HL-60 (cell line): ENCODE measurements at regions not wholly inside any gene's neighbourhood (a gene's known extent, or its start where the extent isn't known, plus 50 kb on each side); places are given as distances from the start of the nearest gene placed in this dataset.

Source experiments
- DNase-seq, 2 experiments: peaks; one replicate each; pipeline ENCODE4 v3.0.0-alpha.2; 2010 to 2020; ENCODE audit warnings: low read depth in 1 of 2, low spot score in 1 of 2
- H3K27ac ChIP-seq: fragments of 250-450 bp; sonication (Bioruptor Pico); replicated peaks from 2 replicates; pipeline ENCODE4 v1.5.1; 2020; ENCODE audit warnings: mild to moderate bottlenecking, moderate library complexity
- H3K27me3 ChIP-seq: fragments of 250-450 bp; sonication (Bioruptor Pico); 2 replicates; pipeline ENCODE4 v1.5.1; 2021; ENCODE audit warnings: mild to moderate bottlenecking, moderate library complexity; ENCODE audit not compliant: insufficient read depth, poor library complexity, severe bottlenecking
- H3K4me3 ChIP-seq: replicated peaks from 2 replicates; pipeline ENCODE4 v1.5.1; 2011; ENCODE audit warnings: mild to moderate bottlenecking, control low read depth, low read length; ENCODE audit not compliant: insufficient read depth
- GABPA ChIP-seq: IDR thresholded peaks from 2 replicates; pipeline ENCODE4 v1.6.1; 2012; ENCODE audit warnings: low read depth
- POLR2AphosphoS5 ChIP-seq: IDR thresholded peaks from 2 replicates; pipeline ENCODE4 v1.6.1; 2012; ENCODE audit warnings: low read depth
- SPI1 ChIP-seq: IDR thresholded peaks from 2 replicates; pipeline ENCODE4 v1.6.1; 2012; ENCODE audit warnings: low read depth, mild to moderate bottlenecking, borderline replicate concordance
- TF ChIP-seq, protein P1 (sequence below): IDR thresholded peaks from 2 replicates; pipeline ENCODE4 v1.6.1; 2012; ENCODE audit warnings: low read depth; ENCODE audit not compliant: insufficient replicate concordance
- TF ChIP-seq, protein P2 (sequence below): IDR thresholded peaks from one replicate; pipeline ENCODE4 v1.5.1; 2011; ENCODE audit warnings: low read length, control low read depth, inconsistent platforms; ENCODE audit not compliant: insufficient read depth

DNA sequence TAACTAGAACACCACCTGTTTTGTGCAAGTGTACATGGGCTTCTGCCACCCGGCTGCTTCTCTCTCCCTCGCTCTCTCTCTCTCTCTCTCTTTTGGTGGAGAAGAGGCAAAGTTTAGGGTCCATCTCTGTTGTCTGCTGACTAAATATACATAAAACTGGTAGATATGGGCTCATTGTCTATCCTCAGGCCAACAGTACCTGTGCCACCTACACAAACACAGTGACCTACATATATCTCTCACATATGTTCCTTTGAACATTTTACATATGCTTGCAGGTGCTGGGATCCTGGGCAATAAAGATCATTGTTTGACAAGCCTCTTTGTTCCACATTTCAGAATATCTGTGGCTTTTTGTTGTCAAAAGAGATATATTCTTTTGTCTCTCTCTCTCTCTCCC lies 256.3 kb upstream of the KCNH8 start:
- H3K27me3 ChIP-seq: no peaks in the 10 kb centered on the region
- TF ChIP-seq, protein P1, sequence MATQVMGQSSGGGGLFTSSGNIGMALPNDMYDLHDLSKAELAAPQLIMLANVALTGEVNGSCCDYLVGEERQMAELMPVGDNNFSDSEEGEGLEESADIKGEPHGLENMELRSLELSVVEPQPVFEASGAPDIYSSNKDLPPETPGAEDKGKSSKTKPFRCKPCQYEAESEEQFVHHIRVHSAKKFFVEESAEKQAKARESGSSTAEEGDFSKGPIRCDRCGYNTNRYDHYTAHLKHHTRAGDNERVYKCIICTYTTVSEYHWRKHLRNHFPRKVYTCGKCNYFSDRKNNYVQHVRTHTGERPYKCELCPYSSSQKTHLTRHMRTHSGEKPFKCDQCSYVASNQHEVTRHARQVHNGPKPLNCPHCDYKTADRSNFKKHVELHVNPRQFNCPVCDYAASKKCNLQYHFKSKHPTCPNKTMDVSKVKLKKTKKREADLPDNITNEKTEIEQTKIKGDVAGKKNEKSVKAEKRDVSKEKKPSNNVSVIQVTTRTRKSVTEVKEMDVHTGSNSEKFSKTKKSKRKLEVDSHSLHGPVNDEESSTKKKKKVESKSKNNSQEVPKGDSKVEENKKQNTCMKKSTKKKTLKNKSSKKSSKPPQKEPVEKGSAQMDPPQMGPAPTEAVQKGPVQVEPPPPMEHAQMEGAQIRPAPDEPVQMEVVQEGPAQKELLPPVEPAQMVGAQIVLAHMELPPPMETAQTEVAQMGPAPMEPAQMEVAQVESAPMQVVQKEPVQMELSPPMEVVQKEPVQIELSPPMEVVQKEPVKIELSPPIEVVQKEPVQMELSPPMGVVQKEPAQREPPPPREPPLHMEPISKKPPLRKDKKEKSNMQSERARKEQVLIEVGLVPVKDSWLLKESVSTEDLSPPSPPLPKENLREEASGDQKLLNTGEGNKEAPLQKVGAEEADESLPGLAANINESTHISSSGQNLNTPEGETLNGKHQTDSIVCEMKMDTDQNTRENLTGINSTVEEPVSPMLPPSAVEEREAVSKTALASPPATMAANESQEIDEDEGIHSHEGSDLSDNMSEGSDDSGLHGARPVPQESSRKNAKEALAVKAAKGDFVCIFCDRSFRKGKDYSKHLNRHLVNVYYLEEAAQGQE: no peak
- no peak for TF ChIP-seq GABPA
- no peak for TF ChIP-seq POLR2AphosphoS5
- TF ChIP-seq, protein P2, sequence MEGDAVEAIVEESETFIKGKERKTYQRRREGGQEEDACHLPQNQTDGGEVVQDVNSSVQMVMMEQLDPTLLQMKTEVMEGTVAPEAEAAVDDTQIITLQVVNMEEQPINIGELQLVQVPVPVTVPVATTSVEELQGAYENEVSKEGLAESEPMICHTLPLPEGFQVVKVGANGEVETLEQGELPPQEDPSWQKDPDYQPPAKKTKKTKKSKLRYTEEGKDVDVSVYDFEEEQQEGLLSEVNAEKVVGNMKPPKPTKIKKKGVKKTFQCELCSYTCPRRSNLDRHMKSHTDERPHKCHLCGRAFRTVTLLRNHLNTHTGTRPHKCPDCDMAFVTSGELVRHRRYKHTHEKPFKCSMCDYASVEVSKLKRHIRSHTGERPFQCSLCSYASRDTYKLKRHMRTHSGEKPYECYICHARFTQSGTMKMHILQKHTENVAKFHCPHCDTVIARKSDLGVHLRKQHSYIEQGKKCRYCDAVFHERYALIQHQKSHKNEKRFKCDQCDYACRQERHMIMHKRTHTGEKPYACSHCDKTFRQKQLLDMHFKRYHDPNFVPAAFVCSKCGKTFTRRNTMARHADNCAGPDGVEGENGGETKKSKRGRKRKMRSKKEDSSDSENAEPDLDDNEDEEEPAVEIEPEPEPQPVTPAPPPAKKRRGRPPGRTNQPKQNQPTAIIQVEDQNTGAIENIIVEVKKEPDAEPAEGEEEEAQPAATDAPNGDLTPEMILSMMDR: no peak
- no peak for TF ChIP-seq SPI1
- no peak for DNase-seq
- H3K27ac ChIP-seq: no peak overlapping the region
- H3K4me3 ChIP-seq: no peak overlapping the region

DNA sequence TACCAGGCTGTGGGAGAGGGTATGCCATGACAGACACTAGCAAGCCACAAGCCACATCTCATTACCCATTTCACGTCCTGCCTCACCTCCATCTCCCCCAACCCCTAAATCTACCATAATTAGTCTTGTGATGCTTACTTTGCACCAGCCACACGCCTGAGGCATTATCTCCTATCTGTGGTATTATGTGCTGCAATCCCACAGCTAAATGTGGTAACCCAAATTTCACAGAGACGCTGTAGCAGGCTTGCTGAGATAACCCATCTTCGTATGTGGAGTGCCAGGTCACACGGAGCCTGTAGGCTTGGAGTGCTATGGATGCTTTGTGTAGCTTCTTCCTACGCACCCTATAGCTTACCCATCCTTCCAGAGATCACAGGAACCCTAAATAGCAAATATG lies 256.7 kb upstream of the KCNH8 start:
- TF ChIP-seq GABPA (no peak), POLR2AphosphoS5 (peak; percentile 73)
- no peak overlapping the region for H3K4me3 ChIP-seq
- no peaks in the 10 kb centered on the region for H3K27me3 ChIP-seq
- DNase-seq: peak in 1 of 2 experiments; percentile 55
- no peak overlapping the region for H3K27ac ChIP-seq

DNA sequence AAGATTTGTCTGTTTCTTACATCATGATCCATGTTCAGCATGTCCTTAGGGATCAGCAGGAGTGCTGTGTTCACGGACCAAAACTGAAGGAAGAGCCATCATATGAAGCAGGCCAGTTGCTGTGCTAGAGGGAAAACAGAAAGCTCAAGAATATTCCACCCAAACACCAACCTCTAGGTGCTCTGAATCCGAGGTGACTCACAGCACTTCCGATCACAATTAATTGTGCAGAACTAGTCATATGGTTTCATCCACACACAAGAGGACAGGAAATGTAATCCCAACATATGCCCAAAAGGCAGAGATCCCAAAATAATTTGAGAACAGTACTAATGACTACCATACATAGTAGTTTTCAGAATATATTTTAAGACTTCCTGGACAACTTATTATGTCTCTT lies 257.9 kb upstream of the KCNH8 start:
- no peaks in the 10 kb centered on the region for H3K27me3 ChIP-seq

DNA sequence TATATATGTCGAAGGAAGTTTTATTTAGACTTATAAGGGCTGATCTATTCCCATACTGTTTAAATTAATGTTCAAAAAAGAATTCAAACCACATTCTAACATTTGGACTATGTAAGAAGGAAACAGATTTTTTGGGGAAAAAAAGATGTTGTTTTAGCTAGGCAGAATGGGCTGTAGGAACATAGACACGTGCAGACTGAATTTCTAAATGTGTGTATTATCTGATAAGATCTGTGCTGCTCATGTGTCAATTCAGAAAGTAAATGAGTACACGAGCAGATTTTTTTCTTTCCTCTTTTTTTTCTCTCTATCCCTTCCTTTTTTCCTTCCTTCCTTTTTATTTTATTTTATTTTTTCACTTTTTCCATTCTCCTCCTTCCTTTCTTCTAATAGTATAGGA lies 259.5 kb upstream of the KCNH8 start:
- Histone ChIP-seq H3K27me3 (no peaks in the 10 kb centered on the region), H3K27ac (no peak overlapping the region), H3K4me3 (no peak overlapping the region)
- DNase-seq: no peak
- no peak for TF ChIP-seq POLR2AphosphoS5
- TF ChIP-seq SPI1: no peak
- TF ChIP-seq, protein P1: no peak
- TF ChIP-seq GABPA: no peak
- TF ChIP-seq, protein P2: no peak

More for the DNA sequence above, 257.9 kb upstream of the KCNH8 start:
- H3K27ac ChIP-seq: no peak overlapping the region
- TF ChIP-seq, protein P1: no peak
- TF ChIP-seq POLR2AphosphoS5 (no peak), SPI1 (no peak), GABPA (no peak)
- TF ChIP-seq, protein P2: no peak
- no peak overlapping the region for H3K4me3 ChIP-seq
- DNase-seq: no peak
